Superior temporal gyrus (tissue), 1 donor: ENCODE measurements at regions not wholly inside any gene's neighbourhood (a gene's known extent, or its start where the extent isn't known, plus 50 kb on each side); places are given as distances from the start of the nearest gene placed in this dataset.

Source experiments
- DNase-seq: peaks from one replicate; pipeline ENCODE4 v3.0.0-alpha.2; 2016; ENCODE audit errors: extremely low spot score

DNA sequence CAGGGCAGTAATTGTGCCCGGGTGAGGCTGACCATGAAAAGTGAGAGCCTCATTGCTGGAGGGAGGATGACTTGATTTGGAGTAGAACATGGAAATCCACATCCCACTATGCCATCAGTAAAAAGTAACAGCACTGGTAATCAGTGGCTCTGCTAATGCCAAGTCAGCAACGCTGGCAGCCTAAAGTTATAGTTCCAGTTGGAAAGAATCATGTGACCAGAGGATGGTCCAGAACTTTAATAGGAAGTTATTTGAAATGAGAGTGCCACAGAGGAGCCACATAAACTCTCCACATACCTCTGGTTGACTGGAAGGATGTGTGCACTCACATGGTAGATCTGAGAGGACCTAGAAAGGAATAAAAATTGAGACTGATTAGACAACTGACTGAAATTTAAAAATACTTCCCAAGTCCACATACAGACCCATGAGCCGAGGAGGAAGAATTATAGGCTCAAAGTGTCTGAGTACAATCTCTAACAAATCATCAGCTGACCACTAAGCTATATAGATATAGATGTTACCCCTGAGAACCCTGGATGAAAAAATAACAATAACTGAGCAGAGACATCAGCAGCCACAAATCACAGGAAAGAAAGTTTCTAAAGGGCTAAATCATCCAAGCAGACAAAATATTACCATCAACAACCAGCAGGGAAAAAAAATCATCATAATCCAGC is 346.8 kb downstream of the STK39 start:
- no peak for DNase-seq

DNA sequence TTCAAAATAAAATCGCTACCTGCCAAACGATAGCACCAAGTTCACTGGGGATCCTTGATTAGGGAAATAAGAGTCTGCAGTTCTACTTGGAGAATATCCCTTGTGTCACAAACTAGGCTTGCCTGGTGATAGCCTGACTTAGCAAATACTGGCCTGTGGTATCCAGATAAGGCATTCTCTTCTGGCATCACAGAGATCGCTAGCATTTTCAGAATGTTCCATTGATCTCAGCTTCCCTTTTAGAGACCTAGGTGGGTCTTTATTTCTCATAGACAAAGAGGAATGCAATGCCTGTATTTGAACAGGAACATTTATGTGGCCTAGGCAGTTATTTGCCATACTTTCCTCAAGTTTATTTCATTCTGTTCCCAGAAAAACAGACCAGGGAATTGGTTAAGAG is 349.1 kb downstream of the STK39 start:
- DNase-seq = no peak

DNA sequence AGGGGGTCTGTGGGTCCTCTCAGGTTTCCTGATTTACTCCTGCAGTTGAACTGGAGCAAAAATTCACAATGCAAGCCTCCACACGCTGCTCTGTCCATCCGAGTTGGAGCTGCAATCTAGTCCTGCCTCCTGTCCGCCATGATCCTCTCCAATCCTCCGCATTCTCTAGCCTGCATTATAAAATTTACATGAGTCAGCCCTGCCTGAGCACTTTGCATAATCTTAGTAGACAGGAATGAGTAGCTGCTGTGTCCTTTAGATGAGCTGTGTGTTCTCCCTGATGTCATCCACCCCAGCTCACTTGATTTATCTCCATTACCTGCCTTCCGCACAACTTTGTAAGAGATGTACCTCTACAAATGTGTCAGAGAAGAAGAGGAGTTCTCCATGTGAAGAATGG is 355.6 kb downstream of the STK39 start:
- no peak for DNase-seq

DNA sequence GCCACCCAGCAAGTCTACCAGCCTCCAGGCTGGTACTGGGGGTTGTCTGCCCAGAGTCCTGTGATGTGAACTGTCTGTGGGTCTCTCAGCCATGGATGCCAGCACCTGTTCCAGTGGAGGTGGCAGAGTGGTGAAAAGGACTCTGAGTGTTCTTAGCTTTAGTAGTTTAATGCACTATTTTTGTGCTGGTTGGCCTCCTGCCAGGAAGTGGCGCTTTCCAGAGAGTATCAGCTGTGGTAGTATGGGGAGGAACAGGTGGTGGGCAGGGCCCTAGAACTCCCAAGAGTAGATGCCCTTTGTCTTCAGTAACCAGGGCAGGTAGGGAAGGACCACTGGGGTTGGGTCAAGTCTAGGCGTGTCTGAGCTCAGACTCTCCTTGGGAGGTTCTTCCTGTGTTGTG is 356.7 kb downstream of the STK39 start:
- DNase-seq = no peak

DNA sequence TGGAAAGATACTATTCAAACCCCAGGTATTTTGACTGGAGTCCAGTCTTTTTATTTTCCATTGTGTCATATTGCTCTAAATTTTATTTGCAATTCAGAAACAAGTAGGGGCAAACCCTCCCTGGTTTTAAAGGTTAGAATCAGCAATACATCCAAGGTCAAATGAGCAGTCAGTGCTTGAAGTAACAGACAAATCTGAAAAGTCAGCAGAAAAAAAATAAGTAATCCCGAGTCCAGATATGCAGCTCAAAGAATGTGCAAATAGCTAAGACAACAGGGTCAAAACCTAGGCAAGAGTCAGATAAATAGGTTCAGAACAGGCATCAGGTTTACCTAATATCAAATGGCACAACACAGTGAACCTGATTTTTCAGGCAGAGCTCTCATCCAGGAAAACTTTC is 367.0 kb downstream of the STK39 start:
- DNase-seq = no peak

GRCh38 chr2:167875529-167875928 is 371.9 kb downstream of the STK39 start:
- no peak for DNase-seq

DNA sequence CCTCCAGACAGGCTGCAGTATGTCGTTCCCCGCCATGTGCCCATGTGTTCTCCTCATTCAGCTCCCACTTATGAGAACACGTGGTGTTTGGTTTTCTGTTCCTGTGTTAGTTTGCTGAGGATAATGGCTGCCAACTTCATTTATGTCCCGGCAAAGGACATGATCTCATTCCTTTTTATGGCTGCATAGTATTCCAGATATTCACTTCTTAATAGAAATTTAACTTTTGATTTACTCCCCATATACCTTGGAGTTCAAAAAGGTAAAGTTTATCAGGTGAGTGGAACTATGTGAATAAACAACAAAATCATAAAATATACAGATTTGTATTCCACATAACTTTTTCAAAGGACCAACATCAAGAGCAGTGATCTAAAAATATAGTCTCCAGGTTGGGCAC is 372.6 kb downstream of the STK39 start:
- DNase-seq = no peak

GRCh38 chr2:167871286-167871685 is 376.1 kb downstream of the STK39 start:
- no peak for DNase-seq

- DNase-seq = no peak
Observed at GRCh38 chr2:167869200-167869599, 378.2 kb downstream of the STK39 start.

DNA sequence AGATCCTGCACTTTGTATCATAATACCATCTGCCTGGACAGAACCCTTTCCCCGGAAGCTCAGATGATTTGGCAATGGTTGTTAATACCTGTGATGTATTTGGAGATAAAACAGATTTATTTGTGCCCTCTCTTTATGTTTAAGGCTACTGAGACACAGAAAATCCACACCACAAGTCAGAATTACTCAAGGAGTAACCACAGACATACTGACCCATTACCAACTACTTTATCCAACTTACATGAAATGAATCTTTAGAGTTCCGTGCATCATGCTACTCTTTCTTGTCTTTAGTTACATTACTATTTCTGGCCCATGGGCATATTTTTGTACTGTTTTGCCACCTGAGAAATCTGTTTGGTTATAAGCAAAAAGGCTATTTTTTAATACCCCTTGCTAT is 384.0 kb downstream of the STK39 start:
- DNase-seq = no peak

GRCh38 chr2:167862782-167863181 is 384.6 kb downstream of the STK39 start:
- no peak for DNase-seq

DNA sequence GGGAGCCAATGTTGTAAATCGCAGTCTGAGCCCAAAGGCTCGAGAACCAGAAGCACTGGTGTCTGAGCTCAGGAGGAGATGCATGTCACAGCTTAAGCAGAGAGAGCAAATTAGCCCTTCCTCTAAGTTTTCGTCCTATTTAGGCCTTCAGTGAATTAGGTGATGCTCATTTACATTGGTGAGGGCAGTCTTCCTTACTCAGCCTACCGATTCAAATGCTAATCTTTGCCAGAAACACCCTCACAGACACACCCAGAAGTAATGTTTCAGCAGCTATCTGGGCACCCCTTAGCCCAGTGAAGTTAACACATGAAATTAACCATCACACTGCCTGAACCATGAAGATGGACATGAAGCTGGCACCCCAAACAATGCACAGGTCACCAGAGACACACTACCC is 385.1 kb downstream of the STK39 start:
- DNase-seq = no peak

DNA sequence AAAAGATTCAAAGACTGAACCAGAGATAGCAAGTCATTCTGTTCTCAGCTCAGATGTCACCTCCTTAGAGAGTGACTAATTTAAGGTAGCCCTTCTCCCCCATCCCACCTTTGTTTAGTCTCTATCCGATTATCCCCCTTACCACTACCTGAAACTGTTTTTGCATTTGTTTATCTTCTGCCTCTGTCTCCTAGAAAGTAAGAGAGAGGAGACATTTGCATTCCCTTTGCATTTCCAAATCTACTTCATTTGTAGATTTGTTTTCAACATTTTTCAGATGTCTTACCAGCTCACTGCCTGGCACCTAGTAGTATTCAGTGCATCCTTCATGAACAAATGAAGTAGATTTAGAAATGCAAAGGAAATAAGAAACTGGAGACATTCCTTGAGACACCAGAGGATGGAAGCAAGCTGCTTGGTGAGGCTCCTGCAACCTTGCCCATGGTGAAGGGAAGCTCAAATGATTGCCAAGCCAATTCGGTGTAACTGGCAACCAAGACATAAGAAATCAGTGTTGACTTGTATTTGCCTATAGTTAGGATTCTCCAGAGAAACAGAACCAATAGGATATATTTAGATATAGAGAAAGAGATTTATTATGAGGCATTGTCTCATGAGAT is 385.7 kb downstream of the STK39 start:
- no peak for DNase-seq

GRCh38 chr2:167860082-167860481 is 387.3 kb downstream of the STK39 start:
- no peak for DNase-seq

GRCh38 chr2:167859676-167860075 is 387.7 kb downstream of the STK39 start:
- DNase-seq = no peak

DNA sequence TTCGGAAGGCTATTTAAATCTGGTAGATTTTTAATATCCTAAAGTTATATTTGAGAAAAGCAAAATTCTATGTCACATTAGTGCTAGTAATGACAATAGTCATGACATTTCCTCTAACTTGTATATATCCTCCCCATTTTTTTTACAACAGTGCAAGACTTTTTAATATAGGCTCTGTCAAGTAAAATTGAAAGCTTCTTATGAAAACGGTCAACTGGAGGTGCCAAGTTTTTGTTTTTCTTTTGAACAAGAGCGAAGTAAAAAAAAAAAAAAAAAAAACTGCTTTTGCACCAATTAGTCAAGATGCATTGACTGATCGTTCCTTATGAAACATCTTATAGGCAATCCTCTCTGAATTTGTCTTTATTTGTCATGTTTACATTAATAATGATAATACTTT is 389.3 kb downstream of the STK39 start:
- DNase-seq = no peak

DNA sequence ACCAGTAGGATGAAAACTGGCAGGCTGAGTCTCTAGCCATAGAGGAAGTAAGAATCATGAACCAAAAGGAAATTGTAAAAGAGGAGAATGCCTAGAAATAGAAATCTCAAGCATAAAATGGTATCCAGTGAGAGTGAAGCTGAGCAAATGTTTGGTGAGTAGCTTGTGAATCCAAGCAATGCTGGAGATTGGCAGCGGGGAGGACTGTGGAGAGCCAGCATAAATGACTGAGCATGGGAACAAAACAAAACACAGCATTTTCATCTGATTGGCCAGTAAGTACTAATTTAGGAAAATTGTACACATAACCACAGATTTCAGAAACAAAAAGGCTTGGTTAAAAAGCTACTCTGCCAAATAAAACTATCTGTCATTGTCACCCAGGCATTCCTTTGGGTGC is 390.0 kb downstream of the STK39 start:
- no peak for DNase-seq

- no peak for DNase-seq
Observed at GRCh38 chr2:167856190-167856589, 391.2 kb downstream of the STK39 start.

DNA sequence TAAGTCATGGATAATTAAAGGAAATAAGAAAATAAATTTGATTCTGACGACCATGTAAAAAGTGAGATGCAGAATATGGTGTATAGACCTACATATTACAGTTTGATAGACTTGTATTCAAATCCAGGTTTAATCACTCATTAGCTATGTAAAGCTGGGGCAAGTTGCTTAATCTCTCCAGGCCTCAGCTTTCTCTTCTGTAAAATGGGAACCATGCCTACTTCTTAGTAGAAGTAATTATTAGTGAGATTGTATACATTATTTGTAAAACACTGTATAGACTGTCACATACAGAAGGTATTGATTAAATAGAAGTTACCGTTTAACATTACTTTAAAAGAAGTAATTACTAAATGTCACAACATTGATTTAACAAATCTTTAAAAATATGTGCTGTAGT is 392.2 kb downstream of the STK39 start:
- DNase-seq = no peak

GRCh38 chr2:167853717-167854116 is 393.7 kb downstream of the STK39 start:
- no peak for DNase-seq

DNA sequence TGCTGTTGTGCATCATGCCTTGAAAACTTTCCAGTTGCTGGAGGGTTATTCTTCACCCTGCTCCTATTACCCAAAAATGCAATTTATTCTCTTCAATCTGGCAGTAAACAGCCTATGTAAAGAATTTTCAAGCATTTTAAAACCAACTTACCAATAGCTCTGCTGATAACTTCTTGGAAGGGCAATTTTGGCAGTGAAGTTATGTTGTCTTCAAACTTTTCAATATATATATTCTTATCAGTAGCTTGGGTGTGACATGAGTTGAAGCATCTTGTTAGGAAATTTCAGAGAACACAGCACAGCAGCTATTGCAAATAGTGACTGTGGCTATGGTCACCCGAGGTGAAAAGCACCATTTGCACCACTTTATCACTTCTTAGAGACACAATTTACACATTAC is 395.5 kb downstream of the STK39 start:
- no peak for DNase-seq

- DNase-seq = no peak
Observed at GRCh38 chr2:167851323-167851860, 396.0 kb downstream of the STK39 start.

DNA sequence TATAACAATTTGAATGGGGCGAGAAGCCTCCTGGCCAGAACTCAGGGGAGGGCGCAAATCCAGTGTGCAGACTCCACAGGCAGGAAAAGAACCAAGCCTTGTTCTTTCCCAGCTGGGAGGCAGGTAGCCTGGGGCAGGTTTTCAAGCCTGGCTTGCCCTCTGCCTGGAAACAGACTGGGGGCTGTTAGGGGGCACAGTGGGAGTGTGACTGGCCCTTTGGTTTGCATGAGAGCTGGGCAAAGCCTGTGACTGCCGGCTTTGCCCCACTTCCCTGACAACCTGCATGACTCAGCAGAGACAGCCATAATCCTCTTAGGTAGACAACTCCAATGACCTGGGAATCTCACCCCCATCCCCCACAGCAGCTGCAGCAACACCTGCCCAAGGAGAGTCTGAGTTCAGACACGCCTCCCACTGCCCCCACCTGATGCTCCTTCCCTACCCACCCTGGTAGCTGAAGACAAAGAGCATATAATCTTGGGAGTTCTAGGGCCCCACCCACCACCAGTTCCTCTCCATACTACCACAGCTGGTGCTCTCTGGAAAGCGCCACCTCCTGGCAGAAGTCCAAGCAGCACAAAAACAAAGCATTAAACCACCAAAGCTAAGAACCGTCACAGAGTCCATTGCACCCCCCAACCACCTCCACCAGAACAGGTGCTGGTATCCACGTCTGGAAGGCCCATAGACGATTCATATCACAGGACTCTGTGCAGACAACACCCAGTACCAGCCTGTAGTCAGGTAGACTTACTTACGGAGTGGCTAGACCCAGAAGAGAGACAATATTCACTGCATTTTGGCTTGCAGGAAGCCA is 402.5 kb downstream of the STK39 start:
- DNase-seq = no peak
